SK-N-SH (cell line): ENCODE measurements at regions not wholly inside any gene's neighbourhood (a gene's known extent, or its start where the extent isn't known, plus 50 kb on each side); places are given as distances from the start of the nearest gene placed in this dataset.

Experiments used
- ELF1 ChIP-seq: IDR thresholded peaks from 2 replicates; pipeline ENCODE4 v1.4.0; 2012
- NFIC ChIP-seq: IDR thresholded peaks from 2 replicates; pipeline ENCODE4 v1.4.0; 2012; ENCODE audit warnings: borderline replicate concordance
- TF ChIP-seq, protein P1 (sequence below): fragments of 200-600 bp; sonication (generic); IDR thresholded peaks from 2 replicates; pipeline ENCODE4 v1.6.1; 2017; ENCODE audit warnings: antibody characterized with exemption, mild to moderate bottlenecking, moderate library complexity

GRCh38 chr5:74428275-74428674, 212.3 kb downstream of the ENC1 start:
- TF ChIP-seq, protein P1, sequence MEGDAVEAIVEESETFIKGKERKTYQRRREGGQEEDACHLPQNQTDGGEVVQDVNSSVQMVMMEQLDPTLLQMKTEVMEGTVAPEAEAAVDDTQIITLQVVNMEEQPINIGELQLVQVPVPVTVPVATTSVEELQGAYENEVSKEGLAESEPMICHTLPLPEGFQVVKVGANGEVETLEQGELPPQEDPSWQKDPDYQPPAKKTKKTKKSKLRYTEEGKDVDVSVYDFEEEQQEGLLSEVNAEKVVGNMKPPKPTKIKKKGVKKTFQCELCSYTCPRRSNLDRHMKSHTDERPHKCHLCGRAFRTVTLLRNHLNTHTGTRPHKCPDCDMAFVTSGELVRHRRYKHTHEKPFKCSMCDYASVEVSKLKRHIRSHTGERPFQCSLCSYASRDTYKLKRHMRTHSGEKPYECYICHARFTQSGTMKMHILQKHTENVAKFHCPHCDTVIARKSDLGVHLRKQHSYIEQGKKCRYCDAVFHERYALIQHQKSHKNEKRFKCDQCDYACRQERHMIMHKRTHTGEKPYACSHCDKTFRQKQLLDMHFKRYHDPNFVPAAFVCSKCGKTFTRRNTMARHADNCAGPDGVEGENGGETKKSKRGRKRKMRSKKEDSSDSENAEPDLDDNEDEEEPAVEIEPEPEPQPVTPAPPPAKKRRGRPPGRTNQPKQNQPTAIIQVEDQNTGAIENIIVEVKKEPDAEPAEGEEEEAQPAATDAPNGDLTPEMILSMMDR = no peak
- TF ChIP-seq NFIC = no peak
- TF ChIP-seq ELF1 = no peak
